ENCODE measurements at regions not wholly inside any gene's neighbourhood (a gene's known extent, or its start where the extent isn't known, plus 50 kb on each side); places are given as distances from the start of the nearest gene placed in this dataset.

DNA sequence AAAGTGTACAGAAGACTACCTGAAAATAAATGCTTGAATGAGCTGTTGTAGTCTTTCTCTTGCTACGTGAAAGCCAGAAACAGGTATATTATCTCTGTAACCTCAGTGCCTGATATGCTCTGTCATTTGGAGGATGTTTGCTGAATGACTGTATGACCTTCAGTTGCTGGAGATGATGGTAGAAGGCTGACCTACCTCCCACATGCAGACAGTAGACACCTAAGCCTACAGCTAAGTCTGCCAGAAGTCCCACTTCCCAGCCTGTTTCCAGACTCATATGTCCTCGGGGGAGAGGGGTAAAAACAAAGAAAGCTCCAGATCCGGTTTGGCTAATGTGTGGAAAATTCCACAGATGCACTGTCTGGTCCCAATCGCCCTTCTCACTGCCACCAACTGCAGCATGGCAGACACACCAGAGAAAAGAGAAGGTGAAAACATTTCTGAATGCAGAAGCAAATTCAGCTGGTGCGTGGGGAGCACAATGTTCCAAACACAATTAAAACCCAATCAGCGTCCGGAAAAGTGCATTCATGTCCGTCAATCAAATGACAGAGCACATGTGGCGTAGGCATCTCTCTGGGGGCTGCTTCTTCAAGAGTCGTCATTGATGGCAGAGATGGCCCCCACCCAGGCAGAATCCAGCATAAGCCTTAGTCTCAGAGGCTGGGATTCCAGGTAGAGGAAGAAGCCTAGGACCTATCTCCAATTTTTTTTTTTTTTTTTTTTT lies 76.3 kb upstream of the TBX3 start:
- TF ChIP-seq GATA3 (IDR thresholded peaks at IDR 0.05; ENCODE audit: low read depth, low read length) (no peak), GATA2 (IDR thresholded peaks at IDR 0.05; ENCODE audit: low read depth, low read length) (no peak)
